Osteocyte (in vitro differentiated cells): ENCODE measurements at regions not wholly inside any gene's neighbourhood (a gene's known extent, or its start where the extent isn't known, plus 50 kb on each side); places are given as distances from the start of the nearest gene placed in this dataset.

ENCODE experiments used
- DNase-seq: peaks from one replicate; pipeline ENCODE4 v3.0.0; 2021; ENCODE audit warnings: mixed read lengths; ENCODE audit not compliant: unreplicated experiment; ENCODE audit errors: extremely low spot score
- H3K27ac Mint-ChIP-seq: one replicate; pipeline ENCODE4 v1.8.0; 2021; ENCODE audit warnings: mild to moderate bottlenecking, mixed read lengths; ENCODE audit not compliant: unreplicated experiment
- H3K27me3 Mint-ChIP-seq: one replicate; pipeline ENCODE4 v1.8.0; 2021; ENCODE audit warnings: mixed read lengths; ENCODE audit not compliant: unreplicated experiment
- H3K36me3 Mint-ChIP-seq: one replicate; pipeline ENCODE4 v1.8.0; 2021; ENCODE audit warnings: mixed read lengths; ENCODE audit not compliant: unreplicated experiment
- H3K4me1 Mint-ChIP-seq: one replicate; pipeline ENCODE4 v1.8.0; 2021; ENCODE audit warnings: mixed read lengths; ENCODE audit not compliant: unreplicated experiment
- H3K4me3 Mint-ChIP-seq: one replicate; pipeline ENCODE4 v1.8.0; 2021; ENCODE audit warnings: mild to moderate bottlenecking, moderate library complexity, mixed read lengths; ENCODE audit not compliant: unreplicated experiment
- H3K9me3 Mint-ChIP-seq: one replicate; pipeline ENCODE4 v1.8.0; 2021; ENCODE audit warnings: mixed read lengths; ENCODE audit not compliant: unreplicated experiment
- CTCF ChIP-seq: fragments of 200-600 bp; sonication (generic); IDR thresholded peaks from 2 replicates; pipeline ENCODE4 v1.5.0; 2021; ENCODE audit warnings: antibody characterized with exemption, mild to moderate bottlenecking, moderate library complexity

DNA sequence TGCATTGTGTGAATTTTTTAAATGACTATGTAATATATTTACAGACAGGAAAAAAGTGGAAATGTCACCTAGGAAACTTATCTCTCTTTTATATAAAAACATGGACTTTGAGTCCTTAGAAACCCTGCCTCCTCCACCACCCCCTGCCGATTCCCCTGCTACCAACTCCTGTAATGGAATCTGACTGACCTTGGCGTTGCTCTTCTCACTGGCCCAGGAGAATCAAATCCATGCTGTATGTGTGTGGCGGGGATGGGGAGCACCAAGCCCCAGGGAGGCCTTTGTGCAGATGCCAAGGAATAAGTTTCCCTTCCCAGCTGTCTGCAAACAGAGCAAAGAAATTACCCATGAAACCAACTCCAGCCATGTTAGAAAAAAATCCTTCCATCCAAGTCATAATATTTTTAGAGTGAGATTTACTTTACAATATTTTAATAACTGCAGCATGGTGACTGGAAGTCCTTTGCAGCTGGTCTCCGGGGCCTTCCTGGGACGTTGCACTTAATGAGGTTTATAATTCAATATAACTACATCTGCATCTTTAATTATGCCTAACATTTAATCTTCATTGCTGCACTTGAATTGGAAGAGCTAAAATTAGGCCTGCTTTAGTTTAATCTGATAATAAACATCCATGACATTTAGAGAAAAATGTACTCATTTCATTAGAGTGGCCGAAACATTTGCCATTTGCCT is 111.4 kb upstream of the CACUL1 start:
- TF ChIP-seq CTCF = no peak
- no peak for DNase-seq
- no peak overlapping the region for H3K27ac Mint-ChIP-seq
- H3K9me3 Mint-ChIP-seq = no peaks in the 10 kb centered on the region
- no peaks in the 10 kb centered on the region for H3K36me3 Mint-ChIP-seq
- H3K27me3 Mint-ChIP-seq = peaks cover 20% of the 10 kb centered on the region
- peaks cover 13% of the 10 kb centered on the region for H3K4me1 Mint-ChIP-seq
- no peak overlapping the region for H3K4me3 Mint-ChIP-seq

GRCh38 chr10:118867768-118868167 is 113.0 kb upstream of the CACUL1 start:
- no peak overlapping the region for H3K4me3 Mint-ChIP-seq
- H3K4me1 Mint-ChIP-seq = peaks cover 20% of the 10 kb centered on the region
- H3K27me3 Mint-ChIP-seq = peaks cover 20% of the 10 kb centered on the region
- DNase-seq = no peak
- H3K27ac Mint-ChIP-seq = no peak overlapping the region
- H3K36me3 Mint-ChIP-seq = no peaks in the 10 kb centered on the region
- no peak for TF ChIP-seq CTCF
- H3K9me3 Mint-ChIP-seq = no peaks in the 10 kb centered on the region

GRCh38 chr10:118868589-118868988 is 113.8 kb upstream of the CACUL1 start:
- no peak for TF ChIP-seq CTCF
- Mint-ChIP-seq H3K9me3 (no peaks in the 10 kb centered on the region), H3K27me3 (peaks cover 20% of the 10 kb centered on the region), H3K27ac (no peak overlapping the region), H3K4me3 (no peak overlapping the region), H3K4me1 (peaks cover 22% of the 10 kb centered on the region), H3K36me3 (no peaks in the 10 kb centered on the region)
- no peak for DNase-seq

DNA sequence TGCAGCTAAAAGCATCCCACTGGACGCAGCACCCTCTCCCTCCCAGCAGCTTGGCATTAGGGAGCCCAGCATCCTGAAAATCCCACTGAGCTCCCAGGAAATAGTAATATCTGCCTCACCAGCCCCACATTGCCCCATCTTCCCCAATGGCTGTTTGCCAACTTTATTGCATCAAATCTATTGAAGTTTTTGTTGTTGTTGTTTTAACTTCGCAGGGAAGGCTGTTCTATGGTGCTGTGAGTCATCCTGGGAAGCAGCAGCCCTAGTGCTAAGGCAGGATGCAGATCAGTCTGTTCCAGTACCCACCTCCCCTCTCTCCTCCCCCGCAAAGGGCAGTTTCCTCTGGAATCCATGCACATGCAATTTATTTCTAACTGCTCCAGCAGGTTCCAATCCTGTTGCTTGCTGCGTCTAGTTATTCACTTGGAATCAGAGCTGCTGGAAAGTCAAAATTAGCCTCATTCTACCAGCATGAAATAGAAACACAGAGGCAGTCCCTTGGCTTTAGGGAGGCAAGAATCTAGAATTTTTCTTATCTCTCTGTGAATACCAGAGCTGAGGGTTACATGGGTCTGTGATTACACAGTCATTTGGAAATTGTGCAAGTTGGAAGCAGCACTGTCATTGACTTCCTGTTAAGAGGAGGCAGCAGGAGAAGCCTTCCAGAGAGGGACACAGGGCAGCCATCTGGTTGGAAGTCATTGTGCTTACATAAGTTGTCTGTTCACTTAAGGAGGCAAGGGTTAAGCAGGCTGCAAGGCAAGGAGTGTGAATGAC is 115.9 kb upstream of the CACUL1 start:
- no peak for TF ChIP-seq CTCF
- H3K9me3 Mint-ChIP-seq = no peaks in the 10 kb centered on the region
- H3K4me3 Mint-ChIP-seq = no peak overlapping the region
- no peak overlapping the region for H3K27ac Mint-ChIP-seq
- H3K4me1 Mint-ChIP-seq = peaks cover 22% of the 10 kb centered on the region
- DNase-seq = no peak
- no peaks in the 10 kb centered on the region for H3K36me3 Mint-ChIP-seq
- H3K27me3 Mint-ChIP-seq = peaks cover 17% of the 10 kb centered on the region

GRCh38 chr10:118871244-118871865 is 116.6 kb upstream of the CACUL1 start:
- no peak for TF ChIP-seq CTCF
- peaks cover 17% of the 10 kb centered on the region for H3K4me1 Mint-ChIP-seq
- peaks cover 16% of the 10 kb centered on the region for H3K27me3 Mint-ChIP-seq
- no peaks in the 10 kb centered on the region for H3K9me3 Mint-ChIP-seq
- DNase-seq = no peak
- no peak overlapping the region for H3K27ac Mint-ChIP-seq
- no peaks in the 10 kb centered on the region for H3K36me3 Mint-ChIP-seq
- H3K4me3 Mint-ChIP-seq = no peak overlapping the region
